HL-60 (cell line): ENCODE measurements at regions not wholly inside any gene's neighbourhood (a gene's known extent, or its start where the extent isn't known, plus 50 kb on each side); places are given as distances from the start of the nearest gene placed in this dataset.

Experiments
- DNase-seq, 2 experiments: peaks; one replicate each; pipeline ENCODE4 v3.0.0-alpha.2; 2010 to 2020; ENCODE audit warnings: low read depth in 1 of 2, low spot score in 1 of 2
- H3K27ac ChIP-seq: fragments of 250-450 bp; sonication (Bioruptor Pico); replicated peaks from 2 replicates; pipeline ENCODE4 v1.5.1; 2020; ENCODE audit warnings: mild to moderate bottlenecking, moderate library complexity
- H3K27me3 ChIP-seq: fragments of 250-450 bp; sonication (Bioruptor Pico); 2 replicates; pipeline ENCODE4 v1.5.1; 2021; ENCODE audit warnings: mild to moderate bottlenecking, moderate library complexity; ENCODE audit not compliant: insufficient read depth, poor library complexity, severe bottlenecking
- H3K4me3 ChIP-seq: replicated peaks from 2 replicates; pipeline ENCODE4 v1.5.1; 2011; ENCODE audit warnings: mild to moderate bottlenecking, control low read depth, low read length; ENCODE audit not compliant: insufficient read depth
- CTCF ChIP-seq: IDR thresholded peaks from one replicate; pipeline ENCODE4 v1.5.1; 2011; ENCODE audit warnings: low read length, control low read depth, inconsistent platforms; ENCODE audit not compliant: insufficient read depth
- GABPA ChIP-seq: IDR thresholded peaks from 2 replicates; pipeline ENCODE4 v1.6.1; 2012; ENCODE audit warnings: low read depth
- POLR2AphosphoS5 ChIP-seq: IDR thresholded peaks from 2 replicates; pipeline ENCODE4 v1.6.1; 2012; ENCODE audit warnings: low read depth
- REST ChIP-seq: IDR thresholded peaks from 2 replicates; pipeline ENCODE4 v1.6.1; 2012; ENCODE audit warnings: low read depth; ENCODE audit not compliant: insufficient replicate concordance
- SPI1 ChIP-seq: IDR thresholded peaks from 2 replicates; pipeline ENCODE4 v1.6.1; 2012; ENCODE audit warnings: low read depth, mild to moderate bottlenecking, borderline replicate concordance

- Histone ChIP-seq H3K4me3 (no peak overlapping the region), H3K27me3 (no peaks in the 10 kb centered on the region), H3K27ac (no peak overlapping the region)
- no peak for DNase-seq
- TF ChIP-seq SPI1 (no peak), POLR2AphosphoS5 (no peak), CTCF (no peak), GABPA (no peak)
Observed at GRCh38 chr11:115684135-115684534, 179.9 kb upstream of the CADM1 start.

- H3K27ac ChIP-seq, result no peak overlapping the region
- DNase-seq, result no peak
- TF ChIP-seq REST, result no peak
- TF ChIP-seq POLR2AphosphoS5, result no peak
- no peak for TF ChIP-seq SPI1
- no peak for TF ChIP-seq CTCF
- no peak for TF ChIP-seq GABPA
Observed at GRCh38 chr11:115682888-115683287, 178.7 kb upstream of the CADM1 start.

GRCh38 chr11:115682101-115682500 lies 177.9 kb upstream of the CADM1 start:
- no peaks in the 10 kb centered on the region for H3K27me3 ChIP-seq
- no peak for DNase-seq
- H3K27ac ChIP-seq, result no peak overlapping the region
- H3K4me3 ChIP-seq, result no peak overlapping the region
- no peak for TF ChIP-seq CTCF
- TF ChIP-seq GABPA, result no peak
- no peak for TF ChIP-seq POLR2AphosphoS5
- no peak for TF ChIP-seq REST
- no peak for TF ChIP-seq SPI1

More at GRCh38 chr11:115682888-115683287, 178.7 kb upstream of the CADM1 start:
- Histone ChIP-seq H3K4me3 (no peak overlapping the region), H3K27me3 (no peaks in the 10 kb centered on the region)

GRCh38 chr11:115679945-115680344 lies 175.7 kb upstream of the CADM1 start:
- TF ChIP-seq GABPA (no peak), REST (no peak)
- no peak overlapping the region for H3K4me3 ChIP-seq
- H3K27ac ChIP-seq, result no peak overlapping the region
- DNase-seq, result no peak
- H3K27me3 ChIP-seq, result no peaks in the 10 kb centered on the region
